ENCODE measurements at regions not wholly inside any gene's neighbourhood (a gene's known extent, or its start where the extent isn't known, plus 50 kb on each side); places are given as distances from the start of the nearest gene placed in this dataset.

- no peak overlapping the region for H3K27ac ChIP-seq (ENCODE audit: low read length)
- ATAC-seq (no peak), DNase-seq (no peak)
- no peaks in the 10 kb centered on the region for H3K4me1 ChIP-seq (ENCODE audit: control insufficient read depth, insufficient read depth, low read length)
- H3K9me3 ChIP-seq (ENCODE audit: control insufficient read depth, low read length), result no peaks in the 10 kb centered on the region
- no peaks in the 10 kb centered on the region for H3K27me3 ChIP-seq (ENCODE audit: control insufficient read depth, insufficient read depth)
- H3K4me3 ChIP-seq (ENCODE audit: low read length), result no peak overlapping the region
- intact Hi-C loops (cut with DNase I), result no loop called here
- 58% methylated on average over 9 of the region's 9 CpGs for WGBS
Measured at GRCh38 chr2:81304154-81304830, 999.7 kb upstream of the LRRTM1 start.

- DNase-seq (no peak), ATAC-seq (no peak)
- intact Hi-C loops (cut with DNase I), result no loop called here
- no peaks in the 10 kb centered on the region for H3K4me1 ChIP-seq (ENCODE audit: control insufficient read depth, insufficient read depth, low read length)
- H3K27ac ChIP-seq (ENCODE audit: low read length), result no peak overlapping the region
- H3K4me3 ChIP-seq (ENCODE audit: low read length), result no peak overlapping the region
- 80% methylated on average over 1 of the region's 1 CpG for WGBS
- H3K9me3 ChIP-seq (ENCODE audit: control insufficient read depth, low read length), result no peaks in the 10 kb centered on the region
- no peaks in the 10 kb centered on the region for H3K27me3 ChIP-seq (ENCODE audit: control insufficient read depth, insufficient read depth)
Measured at GRCh38 chr2:81303321-81303720, 998.8 kb upstream of the LRRTM1 start.

- intact Hi-C loops (cut with DNase I), result no loop called here
- WGBS, result 78% methylated on average over 1 of the region's 1 CpG
Measured at GRCh38 chr2:81299841-81300240, 995.3 kb upstream of the LRRTM1 start.

GRCh38 chr2:81290846-81291245, 986.3 kb upstream of the LRRTM1 start:
- no peak overlapping the region for H3K4me3 ChIP-seq (ENCODE audit: low read length)
- H3K27ac ChIP-seq (ENCODE audit: low read length), result no peak overlapping the region
- WGBS, result 90% methylated on average over 3 of the region's 3 CpGs
- H3K4me1 ChIP-seq (ENCODE audit: control insufficient read depth, insufficient read depth, low read length), result no peaks in the 10 kb centered on the region
- ATAC-seq, result no peak
- H3K9me3 ChIP-seq (ENCODE audit: control insufficient read depth, low read length), result no peaks in the 10 kb centered on the region
- no peak for DNase-seq
- intact Hi-C loops (cut with DNase I), result no loop called here
- no peaks in the 10 kb centered on the region for H3K27me3 ChIP-seq (ENCODE audit: control insufficient read depth, insufficient read depth)

More at GRCh38 chr2:81299841-81300240, 995.3 kb upstream of the LRRTM1 start:
- no peaks in the 10 kb centered on the region for H3K4me1 ChIP-seq (ENCODE audit: control insufficient read depth, insufficient read depth, low read length)
- no peak for DNase-seq
- H3K9me3 ChIP-seq (ENCODE audit: control insufficient read depth, low read length), result no peaks in the 10 kb centered on the region
- no peak overlapping the region for H3K4me3 ChIP-seq (ENCODE audit: low read length)
- H3K27me3 ChIP-seq (ENCODE audit: control insufficient read depth, insufficient read depth), result no peaks in the 10 kb centered on the region
- H3K27ac ChIP-seq (ENCODE audit: low read length), result no peak overlapping the region
- no peak for ATAC-seq

GRCh38 chr2:81283081-81283480, 978.5 kb upstream of the LRRTM1 start:
- H3K9me3 ChIP-seq (ENCODE audit: control insufficient read depth, low read length), result no peaks in the 10 kb centered on the region

GRCh38 chr2:81282151-81282769, 977.7 kb upstream of the LRRTM1 start:
- no peaks in the 10 kb centered on the region for H3K9me3 ChIP-seq (ENCODE audit: control insufficient read depth, low read length)
- no peak overlapping the region for H3K4me3 ChIP-seq (ENCODE audit: low read length)
- H3K27me3 ChIP-seq (ENCODE audit: control insufficient read depth, insufficient read depth), result no peaks in the 10 kb centered on the region
- no peaks in the 10 kb centered on the region for H3K4me1 ChIP-seq (ENCODE audit: control insufficient read depth, insufficient read depth, low read length)
- intact Hi-C loops (cut with DNase I), result no loop called here
- no peak overlapping the region for H3K27ac ChIP-seq (ENCODE audit: low read length)
- 87% methylated on average over 2 of the region's 2 CpGs for WGBS
- no peak for ATAC-seq
- DNase-seq, result no peak

More at GRCh38 chr2:81283081-81283480, 978.5 kb upstream of the LRRTM1 start:
- 68% methylated on average over 2 of the region's 2 CpGs for WGBS
- no peak overlapping the region for H3K4me3 ChIP-seq (ENCODE audit: low read length)
- no peaks in the 10 kb centered on the region for H3K4me1 ChIP-seq (ENCODE audit: control insufficient read depth, insufficient read depth, low read length)
- H3K27me3 ChIP-seq (ENCODE audit: control insufficient read depth, insufficient read depth), result no peaks in the 10 kb centered on the region
- intact Hi-C loops (cut with DNase I), result no loop called here
- DNase-seq (no peak), ATAC-seq (no peak)
- H3K27ac ChIP-seq (ENCODE audit: low read length), result no peak overlapping the region

GRCh38 chr2:81276595-81276994, 972.0 kb upstream of the LRRTM1 start:
- no peak for ATAC-seq

GRCh38 chr2:81266106-81266505, 961.6 kb upstream of the LRRTM1 start:
- no peak overlapping the region for H3K27ac ChIP-seq (ENCODE audit: low read length)

More at GRCh38 chr2:81276595-81276994, 972.0 kb upstream of the LRRTM1 start:
- Histone ChIP-seq H3K4me3 (ENCODE audit: low read length) (no peak overlapping the region), H3K27ac (ENCODE audit: low read length) (no peak overlapping the region), H3K9me3 (ENCODE audit: control insufficient read depth, low read length) (no peaks in the 10 kb centered on the region), H3K4me1 (ENCODE audit: control insufficient read depth, insufficient read depth, low read length) (no peaks in the 10 kb centered on the region), H3K27me3 (ENCODE audit: control insufficient read depth, insufficient read depth) (no peaks in the 10 kb centered on the region)
- intact Hi-C loops (cut with DNase I), result no loop called here
- 72% methylated on average over 1 of the region's 1 CpG for WGBS
- DNase-seq, result no peak

GRCh38 chr2:81263989-81264388, 959.4 kb upstream of the LRRTM1 start:
- Histone ChIP-seq H3K27ac (ENCODE audit: low read length) (no peak overlapping the region), H3K4me1 (ENCODE audit: control insufficient read depth, insufficient read depth, low read length) (no peaks in the 10 kb centered on the region), H3K27me3 (ENCODE audit: control insufficient read depth, insufficient read depth) (no peaks in the 10 kb centered on the region), H3K9me3 (ENCODE audit: control insufficient read depth, low read length) (no peaks in the 10 kb centered on the region), H3K4me3 (ENCODE audit: low read length) (no peak overlapping the region)
- no peak for ATAC-seq
- DNase-seq, result no peak
- intact Hi-C loops (cut with DNase I), result no loop called here

More at GRCh38 chr2:81266106-81266505, 961.6 kb upstream of the LRRTM1 start:
- intact Hi-C loops (cut with DNase I), result no loop called here
- DNase-seq (no peak), ATAC-seq (no peak)
- H3K9me3 ChIP-seq (ENCODE audit: control insufficient read depth, low read length), result no peaks in the 10 kb centered on the region
- no peak overlapping the region for H3K4me3 ChIP-seq (ENCODE audit: low read length)
- WGBS, result 10% methylated on average over 1 of the region's 1 CpG
- H3K4me1 ChIP-seq (ENCODE audit: control insufficient read depth, insufficient read depth, low read length), result no peaks in the 10 kb centered on the region
- no peaks in the 10 kb centered on the region for H3K27me3 ChIP-seq (ENCODE audit: control insufficient read depth, insufficient read depth)

GRCh38 chr2:81260320-81260719, 955.8 kb upstream of the LRRTM1 start:
- WGBS, result 76% methylated on average over 1 of the region's 1 CpG
- Histone ChIP-seq H3K4me3 (ENCODE audit: low read length) (no peak overlapping the region), H3K4me1 (ENCODE audit: control insufficient read depth, insufficient read depth, low read length) (no peaks in the 10 kb centered on the region), H3K27ac (ENCODE audit: low read length) (no peak overlapping the region), H3K9me3 (ENCODE audit: control insufficient read depth, low read length) (no peaks in the 10 kb centered on the region), H3K27me3 (ENCODE audit: control insufficient read depth, insufficient read depth) (no peaks in the 10 kb centered on the region)
- ATAC-seq (no peak), DNase-seq (no peak)
- intact Hi-C loops (cut with DNase I), result no loop called here

GRCh38 chr2:81250270-81250669, 945.7 kb upstream of the LRRTM1 start:
- H3K27me3 ChIP-seq (ENCODE audit: control insufficient read depth, insufficient read depth), result no peaks in the 10 kb centered on the region
- no peaks in the 10 kb centered on the region for H3K4me1 ChIP-seq (ENCODE audit: control insufficient read depth, insufficient read depth, low read length)
- ATAC-seq (no peak), DNase-seq (no peak)
- intact Hi-C loops (cut with DNase I), result no loop called here
- H3K9me3 ChIP-seq (ENCODE audit: control insufficient read depth, low read length), result no peaks in the 10 kb centered on the region
- 46% methylated on average over 3 of the region's 3 CpGs for WGBS
- no peak overlapping the region for H3K27ac ChIP-seq (ENCODE audit: low read length)
- H3K4me3 ChIP-seq (ENCODE audit: low read length), result no peak overlapping the region
